Endothelial cell of umbilical vein (primary cell): ENCODE measurements at regions not wholly inside any gene's neighbourhood (a gene's known extent, or its start where the extent isn't known, plus 50 kb on each side); places are given as distances from the start of the nearest gene placed in this dataset.

ENCODE experiments used
- BruUV-seq: library from RNA; stranded (reverse); fragments of 400-500 nt; replicated peaks from 2 replicates; lab custom pipeline; 2021; lab: Mats Ljungman, UMichigan
- CTCF ChIA-PET: fragments of 300-600, 350-600 bp; sonication (Branson Sonifier 250); formaldehyde crosslinking; loops from one replicate; lab custom pipeline; 2021; ENCODE audit warnings: antibody characterized with exemption, inconsistent platforms; lab: Charles Lee
- POLR2A ChIA-PET: fragments of 300-600, 350-600 bp; sonication (Branson Sonifier 250); formaldehyde crosslinking; loops from one replicate; lab custom pipeline; 2021; ENCODE audit warnings: antibody characterized with exemption, inconsistent platforms; lab: Charles Lee
- DNase-seq: peaks from one replicate; pipeline ENCODE4 v3.0.0-alpha.2; 2011; ENCODE audit warnings: low read depth, low spot score
- FAIRE-seq: peaks from 2 replicates; lab custom pipeline; 2011; peaks lifted over from hg19 to GRCh38; lab: Jason Lieb, UNC
- H2AFZ ChIP-seq: 2 replicates; pipeline ENCODE4 v1.6.0; 2012; ENCODE audit warnings: low read depth, low read length, control low read depth, inconsistent platforms
- H3K27ac ChIP-seq: 2 replicates; pipeline ENCODE4 v1.5.1; 2011; ENCODE audit warnings: low read depth, mild to moderate bottlenecking, control low read depth, low read length, moderate library complexity; ENCODE audit not compliant: insufficient read depth
- H3K27me3 ChIP-seq, 2 experiments: 2 replicates each; pipeline versions ENCODE4 v1.6.0 to v1.6.1; 2011; ENCODE audit warnings: low read length in 2 of 2, mixed read lengths in 1 of 2; ENCODE audit not compliant: control insufficient read depth in 2 of 2, insufficient read depth in 2 of 2
- H3K36me3 ChIP-seq, 2 experiments: 2 replicates in 1 of 2; 3 replicates in 1 of 2; pipeline ENCODE4 v1.5.1; 2011; ENCODE audit warnings: low read length in 2 of 2, mild to moderate bottlenecking in 1 of 2, moderate library complexity in 1 of 2; ENCODE audit not compliant: control insufficient read depth in 2 of 2, insufficient read depth in 2 of 2; ENCODE audit errors: extremely low read depth in 1 of 2
- H3K4me1 ChIP-seq: 3 replicates; pipeline ENCODE4 v1.5.1; 2011; ENCODE audit warnings: mild to moderate bottlenecking, low read length; ENCODE audit not compliant: control insufficient read depth, insufficient read depth; ENCODE audit errors: extremely low read depth
- H3K4me2 ChIP-seq: 2 replicates; pipeline ENCODE4 v1.6.1; 2011; ENCODE audit warnings: low read length, control low read depth, mixed read lengths; ENCODE audit not compliant: insufficient read depth
- H3K4me3 ChIP-seq, 3 experiments: fragments of 200-600 bp in 1 of 3; sonication (generic), shearing (Covaris generic) in 1 of 3; replicated peaks in 1 of 3; 2 replicates each; pipeline ENCODE4 v1.5.1; 2011 to 2016; ENCODE audit warnings: control low read depth in 3 of 3, low read length in 3 of 3, mild to moderate bottlenecking in 2 of 3, inconsistent platforms in 1 of 3, low read depth in 1 of 3, moderate library complexity in 1 of 3; ENCODE audit not compliant: insufficient read depth in 1 of 3
- H3K79me2 ChIP-seq: 2 replicates; pipeline ENCODE4 v1.6.0; 2012; ENCODE audit warnings: low read length, inconsistent platforms; ENCODE audit not compliant: control insufficient read depth, insufficient read depth
- H3K9ac ChIP-seq: replicated peaks from 2 replicates; pipeline ENCODE3; 2011; ENCODE audit warnings: low read length, control low read depth; ENCODE audit not compliant: insufficient read depth; ENCODE audit errors: extremely low read depth
- H3K9me1 ChIP-seq: replicated peaks from 3 replicates; pipeline ENCODE4 v1.6.0; 2011; ENCODE audit warnings: mild to moderate bottlenecking, low read length; ENCODE audit not compliant: control insufficient read depth, insufficient read depth; ENCODE audit errors: extremely low read depth
- H3K9me3 ChIP-seq: replicated peaks from 2 replicates; pipeline ENCODE4 v1.5.1; 2012; ENCODE audit warnings: low read length, inconsistent platforms; ENCODE audit not compliant: control insufficient read depth, insufficient read depth
- H4K20me1 ChIP-seq: replicated peaks from 2 replicates; pipeline ENCODE3; 2011; ENCODE audit warnings: mild to moderate bottlenecking, low read length; ENCODE audit not compliant: control insufficient read depth, insufficient read depth; ENCODE audit errors: extremely low read depth
- EZH2 ChIP-seq: IDR thresholded peaks from 2 replicates; pipeline ENCODE4 v1.6.1; 2012; ENCODE audit warnings: borderline replicate concordance, low read depth, mild to moderate bottlenecking, moderate library complexity, low read length, inconsistent platforms; ENCODE audit not compliant: severe bottlenecking
- FOS ChIP-seq: IDR thresholded peaks from 2 replicates; pipeline ENCODE4 v1.6.1; 2011; ENCODE audit warnings: mild to moderate bottlenecking, low read length, moderate library complexity, borderline replicate concordance; ENCODE audit not compliant: insufficient read depth
- GATA2 ChIP-seq: IDR thresholded peaks from 2 replicates; pipeline ENCODE4 v1.7.0; 2011; ENCODE audit warnings: low read depth, mild to moderate bottlenecking, moderate library complexity, mixed read lengths, low read length; ENCODE audit not compliant: insufficient read length, insufficient read depth
- JUN ChIP-seq: IDR thresholded peaks from 2 replicates; pipeline ENCODE4 v1.6.1; 2011; ENCODE audit warnings: borderline replicate concordance, low read depth; ENCODE audit not compliant: insufficient read length, insufficient read depth
- MYC ChIP-seq: IDR thresholded peaks from one replicate; pipeline ENCODE4 v1.6.1; 2011; ENCODE audit warnings: mild to moderate bottlenecking, low read depth, low read length
- POLR2A ChIP-seq: IDR thresholded peaks from 2 replicates; pipeline ENCODE4 v1.6.1; 2012; ENCODE audit warnings: low read depth, mild to moderate bottlenecking, control low read depth, low read length
- POLR2AphosphoS5 ChIP-seq: IDR thresholded peaks from 2 replicates; pipeline ENCODE4 v1.6.1; 2012; ENCODE audit warnings: low read depth, mild to moderate bottlenecking, control low read depth, low read length, moderate library complexity; ENCODE audit not compliant: insufficient read depth
- dilution Hi-C: fragments of 300-500 bp; cut with MboI; formaldehyde crosslinking; loops from one replicate; pipeline ENCODE4 v1.15.0; 2019; ENCODE audit warnings: low sequenced_read_pairs; ENCODE audit not compliant: extremely low pct_ligation_motif_present
- intact Hi-C: fragments of 100-400 bp; cut with micrococcal nuclease; formaldehyde crosslinking; loops from one replicate; pipeline ENCODE4 v1.10.0; 2022
- TF ChIP-seq, protein P1 (sequence below), 2 donors: IDR thresholded peaks; 1 replicate in 1 of 2; 2 replicates in 1 of 2; pipeline ENCODE4 v1.5.1; 2011; ENCODE audit warnings: low read length in 2 of 2, mild to moderate bottlenecking in 2 of 2, moderate library complexity in 2 of 2, control low read depth in 1 of 2, inconsistent platforms in 1 of 2, low read depth in 1 of 2; ENCODE audit not compliant: insufficient read depth in 1 of 2; ENCODE audit errors: extremely low read depth in 1 of 2
- TF ChIP-seq, protein P2 (sequence below): IDR thresholded peaks from 2 replicates; pipeline ENCODE4 v1.6.1; 2011; ENCODE audit not compliant: insufficient read depth, insufficient read length

DNA sequence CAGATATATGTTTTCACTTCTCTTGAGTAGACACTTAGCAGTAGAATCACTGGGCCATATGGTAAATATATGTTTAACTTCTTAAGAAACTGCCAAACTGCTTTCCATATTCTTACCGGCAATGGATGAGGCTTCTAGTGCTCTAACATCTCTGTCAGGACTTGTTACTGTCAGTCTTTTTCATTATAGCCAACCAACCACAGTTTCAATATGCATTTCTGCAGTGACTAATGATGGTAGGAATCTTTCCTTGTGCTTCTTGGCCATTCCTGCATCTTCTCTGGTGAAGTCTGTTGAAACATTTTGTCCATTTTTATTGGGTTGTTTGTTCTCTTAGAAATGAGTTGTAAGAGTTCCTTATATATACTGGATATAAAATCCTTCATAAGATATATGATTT is 66.0 kb upstream of the SYNDIG1 start:
- FAIRE-seq = no peak
- H3K4me2 ChIP-seq = no peak overlapping the region
- H3K79me2 ChIP-seq = no peaks in the 10 kb centered on the region
- CTCF ChIA-PET = no interaction called here
- H3K27ac ChIP-seq = no peak overlapping the region
- POLR2A ChIA-PET = no interaction called here
- H3K4me1 ChIP-seq = no peaks in the 10 kb centered on the region
- intact Hi-C loops (no loop called here), dilution Hi-C loops (no loop called here)
- H3K9ac ChIP-seq = no peak overlapping the region
- DNase-seq = no peak
- no peaks in the 10 kb centered on the region for H3K36me3 ChIP-seq
- no peak for TF ChIP-seq POLR2AphosphoS5
- H4K20me1 ChIP-seq = no peaks in the 10 kb centered on the region
- BruUV-seq = no TSS peak
- H3K9me3 ChIP-seq = peaks cover 1% of the 10 kb centered on the region
- H3K9me1 ChIP-seq = no peaks in the 10 kb centered on the region
- H3K4me3 ChIP-seq = no peak overlapping the region
- no peak overlapping the region for H2AFZ ChIP-seq
- no peaks in the 10 kb centered on the region for H3K27me3 ChIP-seq

DNA sequence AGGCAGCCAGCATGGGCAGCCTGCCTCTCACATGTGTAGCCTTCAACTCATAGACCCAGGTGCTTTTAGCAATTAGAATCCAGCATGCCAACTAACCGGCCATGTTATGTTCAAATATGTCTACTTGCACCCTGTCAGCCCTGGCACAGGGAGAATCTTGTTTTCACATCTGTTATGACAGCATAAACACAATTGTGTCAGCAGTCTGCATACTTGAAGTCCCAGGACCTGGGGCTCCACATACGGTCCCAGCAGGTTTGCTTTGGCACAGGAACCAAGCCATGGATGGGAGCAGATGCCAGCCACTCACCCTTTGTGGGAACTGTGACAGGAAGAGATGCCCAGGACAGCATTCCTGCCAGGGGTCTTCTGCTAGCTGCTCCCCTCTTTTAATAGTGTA is 67.2 kb upstream of the SYNDIG1 start:
- peaks cover 1% of the 10 kb centered on the region for H3K9me3 ChIP-seq
- DNase-seq = no peak
- no peak overlapping the region for H3K4me3 ChIP-seq
- H3K4me1 ChIP-seq = no peaks in the 10 kb centered on the region
- ChIA-PET CTCF (no interaction called here), POLR2A (no interaction called here)
- dilution Hi-C loops = no loop called here
- H3K9me1 ChIP-seq = no peaks in the 10 kb centered on the region
- no TSS peak for BruUV-seq
- no peaks in the 10 kb centered on the region for H4K20me1 ChIP-seq
- H3K27ac ChIP-seq = no peak overlapping the region
- TF ChIP-seq MYC = no peak
- no peak for TF ChIP-seq JUN
- no peak for TF ChIP-seq POLR2AphosphoS5
- TF ChIP-seq EZH2 = no peak
- TF ChIP-seq, protein P1, sequence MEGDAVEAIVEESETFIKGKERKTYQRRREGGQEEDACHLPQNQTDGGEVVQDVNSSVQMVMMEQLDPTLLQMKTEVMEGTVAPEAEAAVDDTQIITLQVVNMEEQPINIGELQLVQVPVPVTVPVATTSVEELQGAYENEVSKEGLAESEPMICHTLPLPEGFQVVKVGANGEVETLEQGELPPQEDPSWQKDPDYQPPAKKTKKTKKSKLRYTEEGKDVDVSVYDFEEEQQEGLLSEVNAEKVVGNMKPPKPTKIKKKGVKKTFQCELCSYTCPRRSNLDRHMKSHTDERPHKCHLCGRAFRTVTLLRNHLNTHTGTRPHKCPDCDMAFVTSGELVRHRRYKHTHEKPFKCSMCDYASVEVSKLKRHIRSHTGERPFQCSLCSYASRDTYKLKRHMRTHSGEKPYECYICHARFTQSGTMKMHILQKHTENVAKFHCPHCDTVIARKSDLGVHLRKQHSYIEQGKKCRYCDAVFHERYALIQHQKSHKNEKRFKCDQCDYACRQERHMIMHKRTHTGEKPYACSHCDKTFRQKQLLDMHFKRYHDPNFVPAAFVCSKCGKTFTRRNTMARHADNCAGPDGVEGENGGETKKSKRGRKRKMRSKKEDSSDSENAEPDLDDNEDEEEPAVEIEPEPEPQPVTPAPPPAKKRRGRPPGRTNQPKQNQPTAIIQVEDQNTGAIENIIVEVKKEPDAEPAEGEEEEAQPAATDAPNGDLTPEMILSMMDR (IDR thresholded peaks at IDR 0.05; ENCODE audit: extremely low read depth in 1 of 2, insufficient read depth in 1 of 2, low read depth in 1 of 2, low read length in 2 of 2) = no peak
- TF ChIP-seq, protein P2, sequence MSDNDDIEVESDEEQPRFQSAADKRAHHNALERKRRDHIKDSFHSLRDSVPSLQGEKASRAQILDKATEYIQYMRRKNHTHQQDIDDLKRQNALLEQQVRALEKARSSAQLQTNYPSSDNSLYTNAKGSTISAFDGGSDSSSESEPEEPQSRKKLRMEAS = no peak
- TF ChIP-seq GATA2 = no peak
- no peak for TF ChIP-seq POLR2A
- TF ChIP-seq FOS = no peak
- no peak overlapping the region for H2AFZ ChIP-seq
- no peak for FAIRE-seq
- H3K79me2 ChIP-seq = no peaks in the 10 kb centered on the region
- intact Hi-C loops = no loop called here
- no peaks in the 10 kb centered on the region for H3K36me3 ChIP-seq
- H3K4me2 ChIP-seq = no peak overlapping the region
- no peak overlapping the region for H3K9ac ChIP-seq
- no peaks in the 10 kb centered on the region for H3K27me3 ChIP-seq
